Tongue (tissue), 1 donor: ENCODE measurements at regions not wholly inside any gene's neighbourhood (a gene's known extent, or its start where the extent isn't known, plus 50 kb on each side); places are given as distances from the start of the nearest gene placed in this dataset.
A peak's percentile ranks its signal among the peaks of the same experiment; 100 is the strongest.

Experiments
- DNase-seq: peaks from one replicate; pipeline ENCODE4 v3.0.0-alpha.2; 2015

DNA sequence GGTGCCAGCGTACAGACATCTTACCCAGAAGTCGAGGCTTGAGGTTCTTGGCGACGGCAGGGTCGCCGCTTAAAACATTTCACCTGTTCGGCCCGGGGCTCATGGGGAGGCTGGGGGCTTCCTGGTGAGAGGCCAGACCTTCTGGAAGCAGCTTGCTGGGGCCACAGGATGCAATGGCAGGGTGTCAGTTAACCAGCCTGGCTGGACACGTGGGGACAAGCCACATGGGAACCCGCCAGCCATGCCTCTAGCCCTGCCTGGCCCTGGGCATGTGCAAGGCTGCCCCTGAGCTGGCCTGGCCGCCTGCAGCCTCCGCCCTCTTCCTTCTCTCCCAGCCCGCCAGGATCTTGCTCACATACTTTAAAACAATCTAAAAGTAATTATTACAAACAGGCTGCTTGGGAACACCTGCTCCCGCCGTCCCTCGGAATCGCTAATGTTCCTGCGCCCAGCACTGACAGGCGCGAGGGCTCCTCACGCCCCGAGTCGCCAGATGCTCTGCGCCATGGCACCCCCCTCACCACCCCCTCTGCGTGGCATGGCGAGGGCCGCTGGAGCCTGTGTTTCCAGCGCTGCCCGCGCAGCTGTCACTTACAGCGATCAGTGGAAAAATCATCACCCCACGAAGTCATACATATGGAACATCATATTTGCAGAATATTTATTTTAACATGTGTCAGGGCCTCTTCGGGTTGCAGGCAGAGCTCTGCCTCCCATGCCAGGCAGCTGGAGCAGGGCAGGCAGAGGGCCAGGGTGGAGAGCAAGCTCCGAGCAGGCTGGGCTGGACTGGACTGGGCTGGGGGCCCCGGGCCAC lies 188.7 kb upstream of the GSE1 start:
- peak; percentile 81 for DNase-seq

DNA sequence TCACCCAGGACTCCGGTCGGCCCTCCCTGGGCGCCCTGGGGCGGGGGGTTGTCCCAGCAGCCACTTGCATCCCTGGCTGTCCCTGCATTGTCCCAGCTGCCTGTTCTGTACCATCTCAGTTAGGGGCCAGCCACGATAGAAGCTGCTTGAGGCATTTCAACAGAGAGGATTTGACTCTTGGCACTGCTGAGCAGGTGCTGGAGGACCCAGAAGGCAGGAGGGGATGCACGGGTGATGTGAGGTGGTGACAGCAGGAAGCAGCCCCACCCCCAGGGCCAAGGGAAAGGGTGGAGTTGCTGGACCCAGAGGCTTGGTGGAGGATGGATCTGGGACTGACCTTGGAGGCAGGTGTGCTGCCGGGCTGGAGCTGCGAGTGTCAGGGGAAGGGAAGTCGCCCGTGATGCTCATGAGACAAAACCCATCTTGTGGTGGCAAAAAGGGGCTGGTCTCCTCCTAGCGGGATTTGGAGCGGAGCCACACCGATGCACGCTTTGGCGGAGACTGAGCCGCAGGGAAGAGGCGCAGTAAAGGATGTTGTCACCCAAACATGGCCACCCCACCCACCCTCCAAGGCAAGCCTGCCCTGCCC lies 188.0 kb upstream of the GSE1 start:
- DNase-seq, result no peak

DNA sequence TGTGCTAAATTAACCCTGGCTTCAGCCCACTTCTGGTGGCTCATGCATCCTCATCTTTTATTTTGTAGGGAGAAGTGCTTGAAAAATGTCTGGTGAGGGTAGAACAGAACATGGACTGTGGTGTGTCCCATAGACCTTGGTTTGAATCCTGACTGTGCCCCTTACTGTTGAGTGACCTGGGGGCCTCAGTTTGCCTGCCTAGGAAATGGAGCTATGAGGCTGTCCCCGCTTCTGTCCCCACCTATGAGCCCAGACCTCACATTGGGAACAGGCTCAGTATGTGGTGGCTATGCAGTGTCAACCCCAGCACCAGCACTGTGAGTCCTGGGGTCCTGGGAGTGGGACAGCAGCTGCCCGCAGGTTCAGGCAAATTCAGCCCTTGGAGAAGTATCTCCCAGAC lies 186.3 kb upstream of the GSE1 start:
- DNase-seq, result no peak

DNA sequence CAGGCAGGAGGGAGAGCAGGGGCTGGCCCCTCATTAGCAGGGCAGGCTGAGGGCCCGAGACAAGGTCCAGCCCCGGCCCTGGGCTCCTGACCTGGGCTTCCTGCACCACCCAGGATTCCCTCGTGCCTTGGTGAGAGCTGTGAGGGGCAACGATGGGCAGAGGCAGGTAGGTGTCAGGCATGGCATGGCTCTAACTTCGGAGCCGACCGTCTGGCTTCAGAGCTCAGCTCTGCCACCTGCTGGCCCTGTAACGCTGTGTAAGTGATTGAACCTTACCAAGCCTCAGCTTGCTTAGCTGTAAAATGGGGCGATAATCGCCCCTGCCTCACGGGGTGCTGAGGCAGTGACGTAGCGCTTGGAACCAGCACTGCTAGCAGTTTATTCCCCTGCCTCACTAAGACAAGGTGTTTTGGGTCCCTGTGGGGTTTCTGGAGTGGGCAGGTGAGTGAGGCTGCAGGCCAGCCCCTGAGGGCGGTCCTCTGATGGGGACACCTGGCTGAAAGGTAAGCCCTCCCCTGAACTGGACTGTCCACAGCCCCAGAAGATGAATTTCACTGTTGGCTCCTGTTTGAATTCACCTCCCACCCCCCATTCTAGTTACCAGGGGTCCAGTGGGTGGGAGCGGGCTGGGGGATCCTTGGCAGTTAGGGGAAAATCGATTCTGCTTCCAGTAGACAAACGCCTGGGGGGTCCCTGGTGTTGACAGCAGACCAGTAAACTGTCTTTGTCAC lies 184.8 kb upstream of the GSE1 start:
- DNase-seq, result no peak

DNA sequence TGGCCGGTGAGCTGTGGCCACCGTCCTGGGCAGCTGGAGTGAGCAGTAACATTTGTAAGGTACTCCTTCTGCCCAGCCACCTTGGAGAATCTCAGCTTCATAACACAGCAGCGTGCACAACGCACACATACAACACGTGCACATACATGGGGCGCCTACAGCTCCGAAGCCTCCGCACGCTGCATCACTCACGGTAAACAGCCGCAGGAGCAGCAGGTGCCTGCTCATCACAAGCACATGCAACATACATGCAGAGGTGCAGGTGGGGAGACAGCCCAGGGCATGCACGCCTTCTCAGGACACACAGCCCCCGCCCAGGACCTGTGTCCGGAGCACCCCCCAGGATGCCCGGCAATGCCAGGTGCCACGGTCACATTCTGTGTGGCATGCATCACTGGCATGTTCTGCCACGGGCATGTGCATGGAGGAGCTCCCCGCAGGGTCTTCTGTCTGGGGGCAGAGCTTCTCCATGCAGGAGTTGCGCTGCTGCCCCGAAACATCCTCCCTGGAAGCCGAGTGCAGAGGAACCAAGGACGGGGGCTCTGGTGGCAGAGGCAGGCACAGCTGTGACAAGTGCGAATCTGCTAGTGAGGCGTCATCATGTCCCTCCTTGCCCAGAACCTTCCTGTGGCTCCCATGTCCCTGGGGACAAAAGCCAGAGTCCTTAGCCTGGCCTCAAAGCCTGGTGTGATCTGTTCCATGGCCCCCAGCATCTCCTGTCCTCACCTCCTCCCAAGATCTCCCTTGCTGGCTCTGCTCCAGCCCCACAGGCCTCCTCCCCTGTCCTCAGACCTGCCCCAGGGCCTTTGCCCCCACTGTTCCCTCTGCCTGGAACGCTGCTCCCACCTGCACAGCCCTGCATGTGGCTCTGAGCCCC lies 184.0 kb upstream of the GSE1 start:
- DNase-seq, result no peak

DNA sequence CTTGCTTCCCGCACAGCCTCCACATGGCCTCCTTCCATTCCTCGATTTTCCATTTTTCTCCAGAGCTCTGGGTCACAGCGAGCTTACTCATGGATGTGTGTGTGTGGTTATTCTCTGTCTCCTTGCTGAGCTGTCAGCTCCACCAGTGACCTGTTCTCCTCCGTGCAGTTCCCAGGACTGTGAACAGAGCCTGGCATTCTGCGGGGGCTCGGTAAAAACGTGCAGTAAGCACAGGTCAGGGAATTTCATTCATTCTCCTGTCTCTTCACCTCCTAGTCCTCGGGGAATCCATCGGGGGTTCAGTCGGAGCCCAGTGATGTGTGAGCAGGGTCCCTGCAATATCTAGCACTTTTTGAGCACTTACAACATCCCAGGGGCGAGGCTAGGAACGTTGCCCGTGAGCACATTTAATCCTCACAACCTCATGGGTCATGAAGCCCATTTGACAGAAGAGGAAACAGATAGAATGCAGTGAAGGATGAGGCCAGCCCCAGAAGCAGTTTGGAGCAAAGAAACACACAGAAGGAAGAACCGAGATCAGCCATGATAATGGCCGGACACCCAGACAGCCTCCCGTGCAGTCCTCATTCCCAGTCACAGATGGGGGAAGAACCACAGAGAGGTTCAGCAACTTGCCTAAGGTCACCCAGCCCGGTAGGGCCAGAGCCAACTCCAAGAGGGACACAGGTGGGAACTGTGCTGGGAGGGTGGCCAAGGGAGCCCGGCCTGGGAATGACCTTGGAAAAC lies 183.2 kb upstream of the GSE1 start:
- DNase-seq, result no peak

DNA sequence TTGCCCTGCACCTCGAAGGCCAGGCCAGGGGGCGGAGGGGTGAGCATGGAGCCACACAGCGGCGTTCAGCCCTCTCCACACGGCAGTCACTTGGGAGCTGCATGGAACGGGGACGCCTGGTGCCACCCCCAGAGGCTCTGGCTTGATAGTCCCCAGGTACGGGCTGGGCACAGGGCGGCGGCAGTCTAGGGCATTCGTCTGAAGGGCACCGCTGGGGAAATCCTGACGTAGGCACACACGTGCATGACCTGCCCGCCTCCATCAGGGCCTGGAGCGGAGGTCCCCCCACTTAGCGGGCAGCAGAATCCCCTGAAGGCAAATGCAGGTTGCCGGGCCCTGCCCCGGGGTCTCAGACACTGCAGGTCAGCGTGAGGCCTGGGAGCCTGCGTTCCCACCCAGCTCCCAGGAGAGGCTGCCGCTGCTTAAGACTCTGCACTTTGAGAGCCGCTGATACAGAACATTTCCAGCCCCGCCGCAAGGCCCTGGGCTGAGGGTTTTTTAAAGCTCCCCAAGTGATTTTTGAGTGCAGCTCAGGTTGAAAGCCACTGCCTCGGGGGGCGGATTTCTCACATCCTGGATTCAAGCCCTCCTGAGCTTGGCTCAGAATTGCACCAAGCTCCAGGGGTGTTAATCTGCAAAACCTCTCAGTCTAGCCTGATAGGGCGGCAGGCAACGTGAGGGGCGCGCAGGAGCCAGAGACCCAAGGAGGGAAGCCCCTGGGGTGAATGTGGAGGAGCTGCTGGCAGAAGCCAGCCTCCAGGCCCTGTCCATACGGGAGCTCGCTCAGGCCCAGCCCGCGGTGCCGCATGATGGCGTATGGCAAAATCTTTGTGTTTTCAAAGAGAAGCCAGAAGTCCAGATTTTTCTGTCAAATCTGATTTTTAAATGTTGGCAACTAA lies 182.3 kb upstream of the GSE1 start:
- no peak for DNase-seq

DNA sequence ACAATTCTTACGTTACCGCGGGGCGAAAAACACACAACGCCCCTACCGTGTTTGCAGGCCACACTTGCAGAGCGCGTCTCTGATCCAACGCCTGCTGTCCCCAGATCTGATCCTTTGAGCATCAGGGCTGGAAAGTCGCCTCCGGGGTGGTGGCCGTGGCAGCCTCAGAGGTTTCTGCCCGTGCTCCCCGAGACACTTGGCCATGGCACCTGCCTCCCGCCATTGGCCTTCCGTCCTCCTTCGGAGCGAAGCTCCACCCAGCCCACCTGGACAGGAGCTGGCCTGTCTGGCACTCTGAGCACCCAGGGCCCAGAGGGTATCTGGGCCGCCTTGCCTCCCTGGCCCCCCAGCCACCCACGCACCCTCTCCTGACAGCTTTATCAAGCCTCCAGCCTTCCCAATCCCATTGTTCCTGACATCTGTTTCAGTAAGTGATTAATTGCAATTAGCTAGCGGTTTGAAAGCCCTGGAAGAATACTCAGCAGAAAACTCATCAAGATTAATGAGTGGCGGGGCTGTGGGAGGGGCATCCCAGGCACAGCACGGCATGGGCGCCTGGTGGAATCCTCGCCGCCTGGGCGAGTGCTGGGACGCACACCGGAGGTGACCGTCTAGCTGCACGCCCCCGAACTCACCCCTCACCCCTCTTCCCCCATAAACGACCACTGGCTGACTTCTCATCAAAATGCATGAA lies 181.5 kb upstream of the GSE1 start:
- DNase-seq, result no peak

DNA sequence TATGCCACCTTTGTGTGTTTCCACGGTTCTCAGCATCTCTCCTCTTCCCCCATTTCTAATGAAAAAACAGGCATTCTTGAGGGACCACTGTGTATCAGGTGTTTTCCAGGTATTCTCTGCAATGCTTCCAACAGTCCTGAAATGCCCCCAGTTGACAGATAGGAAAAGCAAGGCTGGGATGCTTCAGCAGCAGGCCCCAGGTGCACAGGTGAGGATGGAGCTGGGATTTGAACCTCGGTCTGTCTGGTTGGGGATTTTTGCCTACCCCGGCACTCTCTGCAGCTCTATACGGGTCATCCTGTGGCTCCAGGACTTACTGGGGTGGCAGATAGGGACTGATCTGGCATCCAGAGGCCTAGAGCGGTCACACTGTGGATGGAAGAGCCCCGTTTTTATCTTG lies 180.5 kb upstream of the GSE1 start:
- DNase-seq, result no peak

DNA sequence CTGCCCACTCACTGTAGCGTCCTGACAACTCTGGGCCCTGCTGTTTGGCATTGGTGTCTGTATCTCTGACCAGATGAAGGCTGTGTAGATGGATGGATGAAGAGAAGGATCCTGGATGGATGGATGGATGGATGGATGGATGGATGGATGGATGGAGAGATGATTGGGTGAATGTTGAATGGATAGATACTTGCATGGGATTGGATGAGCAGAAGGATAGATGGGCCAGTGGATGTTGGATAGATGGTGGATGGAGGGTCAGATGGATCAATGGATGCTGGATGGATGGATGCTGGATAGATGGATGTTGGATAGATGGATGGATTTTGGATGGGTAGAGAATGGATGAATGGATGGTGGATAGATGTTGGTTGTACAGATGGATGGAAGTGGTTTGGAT lies 179.6 kb upstream of the GSE1 start:
- no peak for DNase-seq

DNA sequence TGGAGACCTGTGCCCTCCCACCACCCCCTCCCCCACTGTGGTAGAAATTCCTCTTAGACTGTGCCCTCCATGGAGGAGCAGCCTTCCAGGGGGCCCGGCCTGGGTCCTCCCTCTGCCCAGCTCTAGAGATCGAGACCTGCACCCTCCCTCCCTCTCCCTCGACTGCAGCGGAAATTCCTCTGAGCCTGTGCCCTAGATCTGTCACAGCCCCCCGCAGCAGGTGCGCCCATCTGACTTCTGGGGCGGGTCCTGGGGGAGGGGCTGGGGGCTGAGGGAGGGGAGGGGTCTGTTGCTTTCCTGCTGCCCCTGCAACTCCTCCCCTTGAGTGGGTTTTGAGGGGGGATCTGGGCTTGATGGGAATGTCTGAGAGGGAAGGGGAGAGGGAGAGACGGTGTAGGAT lies 177.8 kb upstream of the GSE1 start:
- no peak for DNase-seq

DNA sequence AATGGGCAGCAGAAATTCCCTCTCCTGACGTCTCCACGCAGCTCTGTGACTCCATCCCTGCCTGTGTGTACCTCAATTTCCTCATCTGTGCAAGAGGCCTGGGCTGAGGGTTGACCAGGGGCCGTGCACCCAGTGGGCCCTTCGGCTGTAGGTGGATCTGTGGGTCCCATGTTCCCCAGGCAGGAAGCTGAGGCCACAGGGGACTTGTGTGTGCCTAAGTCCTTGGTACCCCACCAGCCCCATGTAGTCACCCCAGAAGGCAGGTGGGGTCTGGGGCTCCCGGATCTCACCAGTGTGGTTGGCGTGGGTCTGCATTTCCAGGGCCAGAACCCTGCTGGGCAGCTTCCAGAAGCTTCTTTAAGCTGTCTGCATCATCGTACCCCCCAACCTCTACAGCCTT lies 177.4 kb upstream of the GSE1 start:
- DNase-seq, result no peak

DNA sequence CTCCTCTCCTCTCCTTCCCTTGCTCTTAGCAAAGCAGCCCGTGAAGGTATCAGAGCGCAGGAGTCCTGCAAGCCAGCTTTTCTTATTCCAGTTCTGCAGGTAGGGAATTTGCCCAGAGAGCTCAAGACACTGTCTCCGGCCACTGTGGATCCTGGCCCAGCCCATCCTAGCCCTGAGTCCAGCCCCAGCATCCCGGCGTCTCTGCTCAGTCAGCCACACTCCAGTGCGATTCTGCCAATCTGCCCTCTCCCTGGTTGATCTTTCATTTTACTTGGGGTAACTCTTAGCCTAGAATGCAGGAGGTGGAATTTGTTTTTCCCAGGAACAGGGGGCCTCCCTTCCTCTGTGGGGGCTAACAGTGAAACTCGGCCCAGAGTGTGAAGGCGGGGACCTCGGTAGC lies 176.9 kb upstream of the GSE1 start:
- no peak for DNase-seq

DNA sequence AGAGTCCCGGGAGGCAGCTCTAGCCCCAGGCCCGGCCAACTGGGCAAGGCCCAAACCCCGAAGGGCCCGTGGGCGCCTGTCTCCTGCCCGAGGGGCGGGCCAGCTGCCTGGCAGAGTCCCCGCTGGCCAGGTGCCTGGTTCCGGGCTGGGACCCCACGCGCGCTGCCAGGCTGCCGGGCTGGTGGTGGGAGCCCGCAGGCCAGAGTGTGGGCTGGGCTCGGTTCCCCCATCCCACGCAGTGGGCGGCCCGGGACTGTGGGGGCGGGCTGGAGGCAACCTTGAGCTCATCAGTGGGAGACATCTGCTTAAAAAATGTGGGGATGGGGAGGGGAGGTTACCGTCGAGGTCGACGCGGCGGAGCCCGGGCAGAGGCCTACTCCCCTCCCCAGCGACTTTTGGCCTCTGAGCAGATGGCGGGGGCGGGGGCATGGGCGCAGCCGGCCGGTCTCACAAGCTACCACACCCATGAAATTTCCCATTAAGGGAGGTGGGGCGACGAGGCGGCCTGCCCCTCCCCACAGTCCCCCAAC lies 176.4 kb upstream of the GSE1 start:
- DNase-seq, result peak; percentile 87

DNA sequence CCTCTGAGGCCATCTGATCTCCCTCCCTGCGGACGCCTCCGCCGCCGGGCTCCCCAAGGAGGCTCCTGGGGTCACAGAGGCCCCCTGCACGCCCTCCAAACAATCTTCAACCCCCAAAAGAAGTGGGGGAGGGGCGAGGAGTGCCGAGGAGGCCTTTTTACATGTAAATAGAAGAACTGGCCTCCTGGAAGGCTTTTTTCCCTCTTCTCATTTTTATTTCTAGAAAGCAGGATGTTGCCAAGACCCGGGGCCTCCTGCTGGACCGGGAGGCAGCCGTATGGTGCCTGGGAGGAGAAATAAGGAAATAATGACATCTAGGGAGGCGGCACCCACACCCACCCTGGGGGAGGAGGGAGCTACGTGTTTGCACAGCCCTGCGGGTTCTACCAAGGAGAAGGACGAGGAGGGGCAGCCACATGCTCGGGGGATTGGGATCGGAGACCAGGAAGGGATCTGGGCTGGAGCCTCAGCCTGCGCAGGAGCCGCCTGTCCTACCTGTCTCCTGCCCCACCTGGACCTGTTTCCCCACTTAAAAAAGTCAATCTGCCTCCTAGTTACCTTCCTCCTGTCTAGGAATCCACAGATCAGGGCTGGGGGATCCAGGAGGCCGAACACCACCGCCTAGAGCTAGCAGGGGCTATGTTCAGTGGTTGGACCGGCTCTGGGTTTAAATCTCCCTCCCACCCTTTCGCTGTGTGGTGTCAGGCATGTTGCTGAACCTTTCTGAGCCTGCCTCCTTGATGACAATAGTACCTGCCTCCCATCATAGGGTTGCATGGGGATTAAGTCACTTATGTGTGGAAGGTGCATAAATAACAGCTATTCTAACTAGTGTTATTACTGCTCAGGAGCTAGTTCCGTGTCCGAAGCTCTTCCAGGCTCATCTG lies 175.7 kb upstream of the GSE1 start:
- DNase-seq, result peak; percentile 84

DNA sequence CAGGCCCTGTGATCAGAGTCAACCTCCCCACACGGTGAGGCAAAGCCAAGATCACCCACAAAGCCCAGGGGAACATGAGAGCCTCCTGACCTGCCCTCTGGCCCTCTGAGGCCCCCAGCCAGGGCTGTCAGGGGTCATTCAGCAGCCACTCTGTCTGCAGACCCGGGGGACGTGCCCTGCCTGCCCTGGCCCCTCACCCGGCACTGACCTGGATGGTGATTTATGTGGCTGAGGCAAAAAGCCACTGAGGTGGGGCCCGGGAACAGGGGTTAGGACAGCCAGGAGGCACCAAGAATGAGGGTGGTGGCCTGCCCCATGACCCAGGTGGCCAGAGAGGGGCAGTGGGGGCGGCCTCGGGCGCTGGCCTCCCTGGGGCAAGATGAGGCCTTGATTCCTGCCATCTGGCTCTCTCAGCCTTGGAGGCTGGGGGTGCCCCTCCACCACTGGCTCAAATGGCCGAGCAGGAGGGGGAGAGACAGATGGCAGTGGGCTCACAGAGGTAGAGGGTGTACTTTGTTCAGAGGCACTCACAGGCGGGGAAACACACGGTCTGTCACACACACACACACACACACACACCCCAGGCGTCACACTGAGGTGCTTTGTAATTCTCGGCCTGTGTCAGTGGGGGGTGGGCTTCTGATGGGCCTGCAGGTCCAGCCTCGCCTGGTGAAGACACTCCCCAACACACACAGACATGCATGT lies 174.0 kb upstream of the GSE1 start:
- DNase-seq, result no peak

DNA sequence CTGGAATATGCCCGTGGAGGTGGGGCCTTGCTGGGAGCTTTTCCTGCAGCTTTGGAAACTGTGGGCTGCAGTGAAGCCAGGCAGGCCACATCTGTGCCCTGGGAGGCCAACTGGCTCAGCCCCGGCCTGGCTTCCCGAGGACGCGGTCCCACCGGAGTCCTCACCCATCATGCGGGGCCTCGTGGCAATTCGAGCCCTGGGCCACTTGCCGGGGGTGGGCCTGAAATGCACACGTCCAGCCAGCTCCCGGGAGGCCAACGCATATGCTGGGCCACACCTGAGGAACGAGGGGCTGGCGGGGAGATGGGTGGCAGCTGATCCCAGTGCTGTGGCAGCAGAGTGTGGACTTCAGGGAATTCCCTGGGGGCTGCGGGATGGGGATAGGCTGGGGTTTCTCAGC lies 172.4 kb upstream of the GSE1 start:
- DNase-seq, result no peak
